GM19193 (cell line): ENCODE measurements at regions not wholly inside any gene's neighbourhood (a gene's known extent, or its start where the extent isn't known, plus 50 kb on each side); places are given as distances from the start of the nearest gene placed in this dataset.

Experiments used
- POLR2A ChIP-seq: IDR thresholded peaks from 4 replicates; pipeline ENCODE4 v1.6.1; 2011; ENCODE audit not compliant: insufficient read depth, insufficient read length; ENCODE audit errors: extremely low read depth

DNA sequence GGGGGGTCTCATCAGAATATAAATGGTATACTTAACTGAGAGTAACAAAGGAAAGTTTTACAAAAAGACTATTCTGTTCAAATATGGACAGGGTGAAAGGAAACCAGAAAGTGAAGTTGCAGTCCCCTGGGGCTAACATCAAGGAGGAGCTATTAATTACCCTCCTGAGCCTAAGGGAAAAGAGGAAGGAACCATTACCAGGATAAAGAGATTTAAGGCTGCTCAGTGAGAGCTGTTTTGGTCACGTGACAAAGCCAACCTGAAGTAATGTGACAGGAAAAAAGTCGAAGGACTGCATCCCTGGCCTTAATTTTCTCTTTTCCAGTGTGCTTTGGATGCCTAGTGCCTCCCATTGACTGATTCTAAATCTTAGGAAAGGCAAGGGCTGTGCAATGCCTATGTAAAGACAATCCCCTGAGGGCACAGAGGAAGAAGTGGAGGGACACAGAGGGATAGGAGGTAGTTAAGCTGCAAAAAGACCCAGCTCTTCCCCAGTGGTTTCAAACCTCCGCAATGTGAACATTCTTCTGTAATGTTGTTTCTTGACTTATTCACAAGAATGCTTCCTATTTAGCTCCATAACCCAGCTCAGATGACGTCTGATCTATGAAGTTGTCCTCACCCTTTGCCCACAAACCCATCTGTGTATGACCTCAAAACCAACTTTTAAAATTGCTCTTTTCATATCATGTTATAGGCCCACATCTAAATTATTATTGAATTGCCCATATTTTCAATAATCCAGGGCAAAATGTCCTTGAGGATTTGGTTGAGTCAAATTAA lies 187.7 kb upstream of the DCN start:
- no peak for TF ChIP-seq POLR2A

DNA sequence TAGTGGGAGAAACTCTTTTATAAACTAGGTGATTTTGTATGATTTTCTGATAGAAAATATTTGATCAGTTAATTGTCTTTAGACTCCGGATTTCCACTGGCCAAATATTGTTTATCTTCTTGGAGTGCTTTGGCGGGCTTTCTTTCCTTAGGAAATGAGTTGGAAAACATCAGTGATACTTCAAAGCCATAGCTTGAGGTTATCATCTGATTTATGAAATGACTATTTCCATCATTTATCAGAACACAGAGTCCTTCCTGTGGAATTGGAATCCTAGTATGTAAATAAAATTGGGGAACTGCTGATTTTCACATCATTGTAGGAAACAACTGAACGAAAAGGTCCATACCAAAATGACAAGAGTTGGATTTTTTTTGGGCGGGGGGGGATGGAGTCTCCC lies 186.0 kb upstream of the DCN start:
- TF ChIP-seq POLR2A: no peak

DNA sequence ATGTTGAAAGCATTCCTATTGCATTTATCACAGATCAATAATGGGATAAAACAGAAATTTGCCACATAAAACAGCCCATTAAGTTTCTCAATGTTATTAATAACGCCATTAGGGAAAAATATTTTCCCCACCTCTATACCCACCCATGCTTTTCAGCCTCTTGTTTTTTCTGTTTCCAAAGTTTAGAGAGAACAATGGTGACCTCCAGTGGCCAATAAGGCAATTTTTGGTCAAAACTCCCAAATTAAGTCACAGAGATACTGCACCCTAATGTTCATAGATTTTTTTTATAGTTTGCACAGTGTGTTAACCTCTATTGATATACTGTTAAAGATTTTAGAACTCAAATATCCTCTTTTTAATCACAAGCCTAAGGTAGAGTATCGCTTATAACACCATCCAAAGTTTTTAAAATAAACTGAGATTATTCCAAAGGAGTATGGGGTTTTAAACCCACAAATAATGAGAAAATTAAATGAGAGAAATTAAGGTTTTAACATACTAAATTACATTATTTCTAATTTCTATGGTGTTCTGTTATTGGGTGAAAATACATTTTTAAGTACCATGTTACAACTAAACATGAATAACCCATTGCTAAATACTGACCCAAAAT lies 184.7 kb upstream of the DCN start:
- TF ChIP-seq POLR2A: no peak

DNA sequence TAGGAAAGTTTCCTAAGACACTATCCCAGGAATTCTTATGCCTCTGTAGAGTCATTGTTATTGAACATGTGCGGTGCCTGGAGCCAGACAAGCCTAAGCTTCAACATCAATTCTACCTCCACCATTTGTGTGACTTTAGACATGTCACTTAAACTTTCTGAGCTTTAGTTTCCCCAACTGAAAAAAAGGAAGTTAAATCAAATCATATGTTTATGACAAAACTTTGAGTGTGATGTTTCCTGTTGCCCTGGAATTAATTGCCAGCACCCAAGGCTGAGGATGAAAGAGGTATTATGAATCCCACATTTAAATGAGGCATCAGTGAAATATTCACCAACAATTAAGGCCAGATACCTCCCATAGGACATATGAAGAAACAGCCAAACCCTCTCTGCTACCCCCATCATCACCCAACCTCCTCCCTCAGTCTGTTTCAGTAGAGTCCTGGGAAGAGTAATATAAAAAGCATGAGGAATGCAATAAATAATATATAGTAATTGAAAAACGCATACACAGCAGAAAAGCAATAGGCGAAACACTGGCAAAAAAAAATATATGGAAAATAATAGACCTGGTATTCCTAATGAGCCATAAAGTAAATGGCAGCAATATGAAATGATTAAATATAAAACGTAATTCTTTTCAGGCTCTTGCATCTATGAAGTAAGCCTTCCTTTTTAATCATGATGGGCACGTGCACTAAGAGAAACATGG lies 182.0 kb upstream of the DCN start:
- no peak for TF ChIP-seq POLR2A

DNA sequence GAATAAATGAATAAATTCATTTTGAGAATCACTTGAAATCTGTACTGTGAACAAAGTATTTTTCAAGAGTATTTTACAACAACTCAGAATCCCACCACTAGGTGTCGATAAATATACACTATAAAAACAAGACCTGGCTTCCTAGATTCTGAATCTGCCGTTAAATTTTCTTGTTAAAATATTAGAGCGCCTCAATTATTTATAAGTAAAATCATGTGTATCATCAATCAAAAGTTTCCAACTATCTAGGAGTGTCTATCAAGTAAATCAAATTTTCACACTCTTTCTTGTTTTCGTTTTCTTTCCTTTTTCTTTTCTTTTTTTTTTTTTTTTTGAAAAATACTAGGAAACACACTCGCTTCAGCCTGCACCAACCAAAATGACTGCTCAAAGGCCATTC lies 179.2 kb upstream of the DCN start:
- no peak for TF ChIP-seq POLR2A

DNA sequence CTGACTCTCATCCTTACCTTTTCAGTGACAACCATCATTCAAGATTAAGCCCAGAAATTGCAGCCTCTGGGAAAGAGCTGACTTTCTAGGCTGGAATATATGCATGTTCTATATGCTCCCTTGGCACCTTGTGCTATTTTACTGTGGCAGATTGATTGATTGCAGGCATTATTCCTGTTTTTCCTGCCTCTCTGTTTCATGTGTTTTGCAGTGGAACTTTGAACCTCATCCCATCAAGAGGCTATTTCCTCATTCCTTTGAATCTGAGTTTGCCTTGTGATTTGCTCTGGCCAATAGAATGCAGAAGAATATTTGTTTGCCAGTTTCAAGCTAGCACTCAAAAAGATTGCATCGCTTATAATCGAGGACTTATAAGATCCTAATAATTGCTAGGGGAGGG lies 174.8 kb upstream of the DCN start:
- TF ChIP-seq POLR2A: no peak

DNA sequence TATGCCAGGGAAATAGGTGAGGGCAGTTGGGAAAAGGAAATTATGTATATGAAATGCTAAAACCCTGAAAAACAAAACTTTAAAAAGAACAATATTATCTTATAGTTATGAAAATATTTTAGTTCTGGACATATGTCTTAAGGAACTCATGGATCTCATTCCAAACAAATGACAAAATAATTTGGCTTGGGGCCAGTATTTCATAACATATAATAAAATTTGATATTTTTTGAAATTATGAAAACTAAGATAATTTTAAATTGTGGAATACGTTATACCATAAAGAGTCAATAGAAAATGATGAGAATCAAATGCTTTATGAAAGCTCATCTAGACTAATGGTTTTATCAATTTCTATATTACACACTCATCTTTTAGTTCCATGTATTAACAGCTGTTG lies 173.8 kb upstream of the DCN start:
- no peak for TF ChIP-seq POLR2A

DNA sequence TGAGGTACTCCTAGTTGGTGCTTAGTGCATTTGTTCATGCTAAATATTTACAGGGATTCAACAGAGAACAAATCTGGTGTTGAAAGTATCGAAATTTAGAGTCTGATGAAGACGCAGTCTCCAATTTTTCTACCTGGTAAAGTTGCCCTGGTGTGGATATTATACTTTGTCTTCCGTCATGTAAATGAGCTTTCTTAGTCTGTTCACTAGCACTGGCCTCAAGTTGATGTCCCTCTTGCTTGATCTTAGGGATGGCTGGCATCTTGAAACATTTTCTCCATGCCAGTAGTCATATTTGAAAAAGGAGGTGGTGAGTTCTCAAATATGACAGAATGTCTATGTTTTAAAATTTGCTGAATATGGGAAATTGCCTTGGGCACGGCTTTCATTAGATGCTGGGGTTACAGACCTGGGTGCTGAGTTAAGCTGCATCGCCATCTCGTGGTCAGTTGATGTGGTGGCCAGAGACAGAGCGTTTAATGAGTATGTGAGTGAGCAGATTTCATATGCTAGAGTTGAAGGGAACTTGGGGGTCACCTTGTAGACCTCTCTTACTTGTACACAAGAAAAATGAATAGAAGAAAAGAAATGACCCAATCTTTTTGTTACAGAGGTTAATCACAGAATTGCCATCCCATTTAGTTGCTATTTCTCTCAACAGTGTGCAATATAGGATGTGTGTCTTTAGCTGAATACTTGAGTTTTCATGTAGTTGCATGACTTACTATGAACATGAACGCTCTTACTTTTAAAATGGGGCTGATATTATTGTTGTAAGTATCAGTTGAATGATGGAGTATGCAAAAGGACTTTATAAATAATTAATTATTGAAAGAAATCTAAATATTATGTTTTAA lies 172.8 kb upstream of the DCN start:
- no peak for TF ChIP-seq POLR2A

DNA sequence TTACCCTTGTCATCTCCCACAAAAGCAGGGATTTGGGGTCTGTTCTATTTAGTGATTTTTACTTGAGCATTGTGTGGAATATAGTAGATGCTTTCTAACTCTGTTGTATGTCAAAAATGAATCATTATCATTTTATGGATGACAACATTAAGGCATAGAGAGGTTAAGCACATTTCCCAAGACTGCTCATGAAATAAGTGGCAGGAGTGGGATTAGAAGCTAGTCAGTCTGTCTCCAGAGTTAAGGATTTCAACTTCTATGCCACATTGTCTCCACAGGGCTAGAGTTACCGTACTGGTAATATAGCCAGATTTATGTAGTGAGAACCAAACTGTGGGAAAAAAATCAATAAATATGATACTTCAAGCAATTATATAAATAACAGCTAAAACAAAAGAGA lies 170.6 kb upstream of the DCN start:
- no peak for TF ChIP-seq POLR2A

DNA sequence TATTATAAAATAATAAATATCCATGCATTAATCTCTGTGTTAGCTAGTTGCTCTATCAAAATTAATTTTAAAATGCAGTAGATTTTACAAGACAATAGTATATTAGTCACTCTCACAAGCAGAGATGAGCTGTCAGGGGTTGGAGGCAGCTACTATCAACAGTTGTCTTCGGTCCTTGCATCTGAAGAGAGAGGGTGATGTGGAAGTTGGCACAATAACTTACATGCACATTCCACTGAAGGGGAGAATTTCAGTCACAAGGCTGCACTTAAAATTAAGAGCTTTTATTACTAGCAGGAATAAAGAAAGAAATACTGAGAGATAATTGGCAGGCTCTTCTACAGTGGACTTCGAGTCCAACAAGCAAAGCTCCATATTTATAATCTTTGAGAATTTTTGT lies 166.9 kb upstream of the DCN start:
- TF ChIP-seq POLR2A: no peak

DNA sequence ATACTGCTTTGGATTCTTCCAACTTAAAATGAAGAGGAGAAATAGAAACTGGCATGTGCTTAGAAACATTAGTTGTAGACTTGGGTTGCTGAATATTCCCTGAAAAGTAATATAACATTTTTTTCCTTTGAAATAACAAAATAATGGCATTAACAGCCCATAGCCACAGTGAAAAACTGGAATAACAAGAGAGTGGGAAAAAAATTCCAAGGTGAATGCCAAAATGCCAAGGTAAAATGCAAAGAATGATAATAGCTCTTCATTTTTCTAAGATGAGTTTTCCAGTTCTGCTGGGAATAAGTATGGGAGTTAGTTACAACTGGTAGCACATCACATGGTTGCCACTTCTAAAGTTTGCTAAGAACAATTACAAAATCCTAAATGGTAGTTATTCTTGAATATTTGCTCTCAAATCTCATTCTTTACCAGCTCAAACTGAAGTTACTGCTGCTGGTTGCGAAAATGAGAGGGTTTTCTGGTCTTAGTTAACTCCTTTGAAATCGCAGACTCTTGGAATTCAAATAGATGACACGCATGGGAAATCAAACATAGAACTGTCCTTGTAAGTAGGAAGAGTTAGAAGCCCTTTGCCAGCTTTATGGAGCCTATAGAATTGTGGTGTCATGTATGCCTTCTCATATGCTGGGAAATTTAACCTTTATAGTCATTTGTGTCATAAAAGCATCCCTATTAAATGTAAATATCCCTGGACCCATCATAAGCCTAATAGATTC lies 165.0 kb upstream of the DCN start:
- no peak for TF ChIP-seq POLR2A

DNA sequence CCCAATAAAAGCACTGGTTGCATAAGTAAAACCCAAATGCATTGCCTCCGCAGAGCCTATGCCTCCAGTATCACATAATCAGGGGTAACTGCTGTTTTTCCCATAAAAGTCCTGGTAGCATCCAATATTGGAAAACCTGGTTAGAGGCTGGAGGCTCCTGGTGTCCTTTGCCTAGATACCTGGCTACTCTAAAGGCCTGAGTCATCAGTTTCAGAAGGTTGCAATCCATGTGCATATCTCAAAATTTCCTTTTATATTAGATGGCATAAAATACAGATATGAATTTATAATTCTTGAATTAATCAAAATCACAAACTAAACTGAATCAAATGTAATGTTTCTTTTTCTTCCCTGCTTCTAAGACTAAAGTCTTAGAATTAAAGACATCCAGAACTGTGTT lies 164.2 kb upstream of the DCN start:
- TF ChIP-seq POLR2A: no peak

DNA sequence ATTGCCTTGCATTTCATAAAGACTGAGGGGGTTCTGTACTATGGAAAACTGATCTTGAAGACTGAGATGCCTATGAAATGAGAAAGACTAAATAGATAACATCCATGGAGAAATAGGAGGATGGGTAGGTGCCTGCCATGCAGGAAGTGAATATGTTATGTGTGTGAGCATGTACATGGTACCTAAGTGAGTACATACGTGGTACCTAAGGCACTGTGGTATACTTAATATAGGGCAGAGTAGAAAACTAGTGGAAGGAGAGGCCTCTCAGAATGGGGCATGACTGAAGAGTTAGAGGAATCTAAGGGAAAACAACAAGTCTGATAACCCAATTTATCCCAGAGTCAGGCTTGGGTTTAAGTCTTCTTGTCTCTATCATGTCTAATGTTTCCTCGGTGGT lies 161.8 kb upstream of the DCN start:
- no peak for TF ChIP-seq POLR2A

DNA sequence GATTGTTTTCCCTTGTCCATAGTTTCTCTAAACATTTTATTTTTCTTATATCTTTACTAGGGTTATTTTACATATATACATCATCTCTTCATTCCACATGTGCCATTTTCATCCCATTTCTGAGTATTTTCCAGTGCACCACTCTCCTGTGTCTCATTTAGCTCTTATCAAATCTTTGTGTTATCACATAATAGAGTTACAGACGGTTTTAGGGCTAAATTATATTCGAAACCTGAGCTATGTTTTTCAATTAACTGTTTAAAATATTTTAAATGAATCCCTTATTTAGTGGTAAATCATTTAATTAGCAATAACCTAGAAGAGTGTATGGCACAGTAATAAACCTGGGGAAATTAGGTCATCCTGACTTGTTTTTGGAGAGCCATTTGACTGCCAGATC lies 160.4 kb upstream of the DCN start:
- TF ChIP-seq POLR2A: no peak

DNA sequence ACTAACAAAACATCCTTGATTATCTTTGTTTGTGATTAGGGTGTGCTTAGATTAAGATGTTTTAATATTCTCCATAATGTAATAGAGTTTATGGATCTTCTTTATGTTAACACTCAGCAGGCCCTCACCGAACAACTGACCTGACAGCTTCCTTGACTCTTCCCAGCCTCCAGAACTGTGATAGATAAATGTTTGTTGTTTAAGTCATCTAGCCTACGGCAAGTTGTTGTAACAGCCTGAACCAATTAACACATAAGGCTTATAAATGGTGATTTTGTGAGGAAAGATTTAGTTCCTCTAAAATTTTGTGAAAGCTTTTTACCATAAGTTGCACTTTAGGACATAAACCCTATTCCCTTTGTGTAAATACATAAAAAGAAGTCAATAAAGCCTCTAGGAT lies 156.5 kb upstream of the DCN start:
- no peak for TF ChIP-seq POLR2A

DNA sequence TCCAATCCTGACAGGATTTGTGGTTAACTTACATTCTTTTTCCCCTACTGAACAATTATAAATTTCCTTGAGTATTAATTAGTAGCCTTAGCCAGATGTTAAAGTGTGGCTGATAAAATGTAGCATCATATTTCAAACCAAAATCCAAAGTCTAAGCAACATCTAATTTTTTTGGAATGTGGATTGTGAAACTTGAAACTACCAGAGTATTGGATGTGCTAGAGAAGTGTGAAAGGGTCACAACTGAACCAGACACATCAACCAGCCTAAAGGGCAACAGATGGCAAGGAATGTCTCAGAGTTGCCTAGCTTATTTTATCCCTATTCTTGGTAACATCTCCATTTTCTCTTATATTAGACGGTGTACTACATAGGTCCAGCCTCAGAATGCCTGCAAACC lies 153.1 kb upstream of the DCN start:
- TF ChIP-seq POLR2A: no peak
